ENCODE measurements at regions not wholly inside any gene's neighbourhood (a gene's known extent, or its start where the extent isn't known, plus 50 kb on each side); places are given as distances from the start of the nearest gene placed in this dataset.

DNA sequence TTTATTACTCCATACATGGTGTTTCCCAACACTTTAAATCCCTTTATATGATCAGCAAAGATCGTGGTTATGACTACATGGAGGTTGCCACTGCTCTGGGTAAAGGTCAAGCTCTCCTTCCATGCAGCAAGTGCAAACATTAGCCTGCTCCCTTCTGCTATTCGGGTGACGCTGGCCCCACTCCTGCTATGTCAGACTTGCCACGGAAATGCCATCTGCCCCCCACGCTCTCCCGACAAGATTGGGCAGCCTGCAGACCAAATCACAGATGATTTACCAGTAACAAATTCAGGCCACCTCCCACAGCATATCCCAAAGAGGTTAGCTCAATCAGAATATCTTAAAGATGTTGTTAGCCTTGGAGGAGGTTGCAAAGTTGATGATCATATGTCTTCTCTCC, 77.8 kb upstream of the MGMT start:
- no peak for DNase-seq (ENCODE audit: low read depth, low spot score)

GRCh38 chr10:129390147-129390546, 76.9 kb upstream of the MGMT start:
- DNase-seq (ENCODE audit: low read depth, low spot score) = no peak

DNA sequence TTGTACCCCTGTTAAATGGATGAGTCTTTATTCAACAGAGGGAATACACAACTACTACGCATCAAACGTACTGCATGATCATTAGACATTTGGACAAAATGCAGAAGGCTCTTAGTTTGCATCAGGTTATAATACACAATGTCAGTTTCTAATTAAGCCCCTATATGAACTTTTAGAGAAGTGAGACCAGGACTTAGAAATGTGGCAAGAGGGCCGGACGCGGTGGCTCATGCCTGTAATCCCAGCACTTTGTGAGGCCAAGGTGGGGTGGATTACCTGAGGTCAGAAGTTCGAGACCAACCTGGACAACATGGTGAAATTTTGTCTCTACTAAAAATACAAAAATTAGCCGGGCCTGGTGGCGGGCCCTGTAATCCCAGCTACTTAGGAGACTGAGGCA, 76.3 kb upstream of the MGMT start:
- DNase-seq (ENCODE audit: low read depth, low spot score) = no peak

DNA sequence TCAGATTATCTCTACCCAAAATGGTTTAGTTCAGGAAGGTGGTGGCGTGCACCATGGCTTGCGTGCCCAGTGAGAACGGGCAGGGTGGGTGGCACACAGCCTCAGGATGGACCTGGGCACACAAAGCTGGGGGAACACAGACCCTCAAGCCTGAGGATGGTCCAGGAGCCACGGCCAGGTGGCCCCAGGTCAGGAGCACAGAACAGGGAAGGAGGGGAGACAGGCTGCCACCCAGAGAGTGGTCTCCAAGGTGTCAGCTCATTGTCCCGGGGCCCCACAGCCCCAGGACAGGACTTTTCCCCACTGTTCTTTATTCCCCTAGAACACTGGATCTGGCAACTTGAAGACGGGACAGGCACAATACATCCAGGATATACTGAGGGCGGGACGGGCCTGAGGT, 75.6 kb upstream of the MGMT start:
- no peak for DNase-seq (ENCODE audit: low read depth, low spot score)

DNA sequence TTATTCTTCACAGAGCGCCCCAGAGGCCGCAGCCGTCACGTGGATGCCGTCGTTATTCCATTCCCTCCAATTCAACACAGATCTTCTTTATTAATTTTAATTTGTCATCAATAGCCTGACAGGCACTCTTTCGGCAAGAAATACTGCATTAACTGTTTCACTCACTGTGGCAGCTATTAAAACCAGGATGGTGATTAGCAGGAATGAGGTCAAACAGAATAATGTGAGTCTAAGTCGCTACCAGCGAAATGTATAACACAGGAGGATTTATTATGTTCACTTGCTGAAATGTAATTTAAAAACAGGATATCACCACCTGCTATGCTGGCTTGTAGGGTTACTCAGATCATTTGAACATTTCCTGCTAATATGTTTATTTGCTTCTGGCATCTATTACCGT, 74.2 kb upstream of the MGMT start:
- DNase-seq (ENCODE audit: low read depth, low spot score) = no peak

DNA sequence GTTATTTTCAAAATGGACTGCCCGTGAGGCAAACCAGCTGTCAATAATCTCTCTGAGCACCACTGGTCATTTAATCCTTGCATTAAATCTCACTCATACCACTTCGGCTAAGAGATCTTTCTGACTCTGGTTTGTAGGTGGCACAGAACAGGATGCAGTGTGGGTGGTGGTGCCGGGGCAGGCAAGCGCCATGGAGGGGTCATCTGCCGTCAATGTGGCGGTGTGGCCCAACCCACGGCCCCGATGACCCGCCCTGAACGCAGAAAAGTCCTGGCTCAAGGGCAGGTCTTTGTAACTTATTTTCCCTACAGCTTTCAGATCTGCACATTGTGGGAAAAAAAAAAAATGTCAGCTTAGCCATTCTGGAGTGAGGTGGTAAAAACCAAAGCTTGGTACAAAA, 73.2 kb upstream of the MGMT start:
- no peak for DNase-seq (ENCODE audit: low read depth, low spot score)

GRCh38 chr10:129394518-129395328, 72.3 kb upstream of the MGMT start:
- no peak for DNase-seq (ENCODE audit: low read depth, low spot score)

DNA sequence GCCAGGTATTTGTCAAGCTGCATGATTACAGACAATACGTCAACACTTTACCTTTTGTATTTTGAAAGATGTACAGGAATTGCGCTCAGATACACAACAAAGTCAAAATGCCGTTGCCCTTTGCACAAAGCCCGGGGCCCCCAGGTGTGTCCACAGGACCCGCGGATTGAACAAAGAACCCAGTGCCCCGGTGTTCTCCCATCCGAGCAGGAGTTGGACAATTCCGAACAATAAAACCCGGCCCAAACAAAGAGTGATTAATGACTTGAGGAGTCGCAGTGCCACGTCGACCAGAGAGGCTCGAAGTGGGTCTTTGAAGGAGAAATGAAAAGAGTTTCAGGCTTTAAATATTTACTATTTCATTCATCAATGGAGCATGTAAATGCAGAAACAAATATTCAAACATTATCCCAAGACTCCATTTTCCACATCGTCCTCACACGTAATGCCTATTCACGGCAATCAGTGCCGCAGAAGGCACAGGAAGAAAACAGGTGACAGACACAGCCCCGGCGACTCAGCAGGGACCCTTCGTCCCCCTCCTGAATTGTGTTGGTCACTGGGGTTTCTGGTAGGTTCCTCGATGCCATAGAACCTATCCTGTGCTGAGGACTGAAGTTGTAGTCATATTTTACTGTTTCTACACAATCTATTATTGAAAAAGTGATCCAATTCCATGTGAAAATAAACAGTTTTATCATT, 70.9 kb upstream of the MGMT start:
- DNase-seq (ENCODE audit: low read depth, low spot score) = no peak

DNA sequence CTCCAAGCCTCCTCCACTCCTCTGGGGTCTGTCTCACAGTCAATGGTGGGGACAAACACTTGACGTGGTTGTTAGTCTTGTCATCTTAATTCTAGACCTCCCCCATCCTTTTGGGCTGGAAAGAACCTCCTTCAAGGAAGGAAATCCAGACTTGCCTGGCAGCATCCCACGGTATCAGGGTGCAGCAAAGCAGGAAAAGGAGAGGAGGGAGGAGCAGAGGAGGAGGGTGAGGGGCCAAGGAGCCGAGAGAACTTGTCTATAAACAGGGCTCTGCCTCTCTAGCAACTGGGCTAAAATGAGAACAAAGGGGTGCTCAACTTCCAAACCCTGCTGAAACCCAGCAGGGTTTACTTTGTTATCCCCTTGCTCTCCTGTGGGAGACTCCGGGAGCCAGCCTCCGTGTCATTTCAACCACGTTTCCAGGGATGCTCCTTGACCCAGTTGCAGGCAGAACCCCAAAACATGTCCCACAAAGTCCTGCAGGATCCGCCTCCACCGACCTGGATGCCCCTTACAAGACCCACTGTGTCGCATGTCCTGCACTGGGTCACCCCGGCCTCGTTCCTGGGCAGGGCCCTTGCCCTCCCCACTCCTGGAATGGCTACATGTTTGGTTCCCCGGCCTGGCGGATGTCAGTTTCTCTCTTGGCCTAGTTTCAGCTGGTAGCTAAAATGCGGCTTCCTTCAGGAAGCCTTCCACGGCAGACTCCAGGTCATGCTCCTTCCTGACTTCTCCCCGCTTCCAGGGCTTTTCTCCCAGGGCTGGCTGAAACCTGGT, 69.7 kb upstream of the MGMT start:
- no peak for DNase-seq (ENCODE audit: low read depth, low spot score)

- DNase-seq (ENCODE audit: low read depth, low spot score) = no peak
Observed at GRCh38 chr10:129398711-129399141, 68.3 kb upstream of the MGMT start.

DNA sequence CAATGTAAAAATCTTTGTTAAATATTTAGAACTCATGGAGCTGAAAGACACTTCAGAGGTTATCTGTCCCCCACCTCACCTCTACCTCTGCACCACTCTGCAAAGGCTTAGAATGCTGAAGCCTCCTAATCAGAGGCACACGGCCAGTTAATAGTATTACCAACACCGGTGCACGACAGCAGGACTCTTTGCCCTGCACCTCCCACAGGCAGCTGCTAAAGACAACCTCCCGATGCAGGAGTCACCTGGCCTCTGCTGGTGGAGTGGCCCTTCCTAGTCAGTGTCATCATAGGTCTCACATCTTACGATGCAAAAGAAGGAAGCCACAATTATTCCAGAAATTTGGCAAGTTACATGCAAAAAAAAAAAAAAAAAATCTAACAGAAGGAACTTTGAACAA, 66.6 kb upstream of the MGMT start:
- no peak for DNase-seq (ENCODE audit: low read depth, low spot score)

DNA sequence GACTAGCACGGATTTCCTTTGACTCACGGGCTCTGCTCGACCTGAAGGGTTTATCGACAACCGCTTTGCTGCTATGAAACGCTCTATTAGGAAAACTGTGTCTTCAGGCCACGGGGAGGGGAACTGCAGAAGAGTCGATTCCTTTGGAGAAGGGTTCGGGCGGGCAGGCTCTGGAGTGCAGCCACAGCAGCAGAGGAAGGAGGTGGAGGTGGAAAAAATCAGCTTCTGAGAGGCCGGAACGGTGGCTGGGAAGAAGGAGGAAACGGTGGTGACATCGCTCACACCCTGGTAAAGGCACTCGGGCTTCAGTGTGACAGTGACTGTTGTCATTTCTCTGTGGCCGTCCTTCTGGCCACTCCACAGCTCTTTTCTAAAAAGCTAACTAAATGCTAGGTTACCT, 64.6 kb upstream of the MGMT start:
- no peak for DNase-seq (ENCODE audit: low read depth, low spot score)

DNA sequence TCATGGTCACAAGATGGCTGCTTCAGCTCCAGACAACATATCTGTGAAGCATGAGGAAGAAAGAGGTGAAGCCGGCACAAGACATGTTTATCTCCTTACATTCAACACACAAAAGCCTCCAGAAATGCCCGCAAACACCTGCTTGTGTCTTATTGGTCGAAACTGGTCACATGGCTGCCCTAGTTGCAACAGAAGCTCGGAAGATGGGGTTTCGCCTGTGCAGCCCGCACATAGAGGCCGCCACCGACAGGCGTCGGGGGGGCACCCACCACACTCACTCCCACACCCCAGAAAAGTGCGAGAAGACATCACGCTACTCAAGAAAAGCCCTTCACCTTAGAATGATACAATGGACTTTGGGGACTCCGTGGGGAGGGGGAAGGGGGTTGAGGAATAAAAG, 63.0 kb upstream of the MGMT start:
- DNase-seq (ENCODE audit: low read depth, low spot score) = no peak

DNA sequence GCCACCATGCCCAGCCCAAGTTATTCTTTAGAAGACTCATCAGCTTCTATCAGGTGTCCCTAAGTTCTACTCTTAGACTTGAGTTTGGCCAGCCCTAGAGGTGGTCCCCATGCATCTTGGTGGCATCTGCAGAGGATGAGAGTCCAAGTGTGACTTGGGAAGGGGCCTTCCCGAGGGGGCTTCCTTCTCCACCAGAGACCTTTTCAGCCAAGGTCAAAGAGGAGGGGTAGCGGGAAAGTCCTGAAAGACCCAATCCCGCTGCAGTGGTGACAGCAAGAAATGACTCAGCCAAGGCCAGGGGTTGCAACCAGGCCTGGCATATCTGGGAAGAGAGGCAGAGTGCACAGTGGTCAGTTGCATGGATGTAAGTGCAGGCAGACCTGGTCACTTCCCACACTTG, 61.7 kb upstream of the MGMT start:
- no peak for DNase-seq (ENCODE audit: low read depth, low spot score)

GRCh38 chr10:129410688-129411392, 56.2 kb upstream of the MGMT start:
- DNase-seq (ENCODE audit: low read depth, low spot score) = no peak

DNA sequence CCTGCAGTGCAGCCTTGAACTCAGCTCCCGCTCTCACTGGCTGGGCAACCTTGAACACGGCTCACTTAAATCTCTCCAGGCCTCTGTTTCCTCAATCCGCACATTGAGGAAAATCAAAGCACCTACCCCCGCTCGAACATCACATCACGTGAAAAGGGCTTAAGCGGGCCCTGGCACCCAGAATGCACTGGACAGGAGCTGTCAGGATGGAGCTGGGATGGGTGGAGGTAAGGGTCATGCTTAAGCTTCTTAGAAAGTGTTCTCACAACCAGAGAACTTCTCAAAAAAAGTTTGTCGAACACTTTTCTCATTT, 55.7 kb upstream of the MGMT start:
- no peak for DNase-seq (ENCODE audit: low read depth, low spot score)

DNA sequence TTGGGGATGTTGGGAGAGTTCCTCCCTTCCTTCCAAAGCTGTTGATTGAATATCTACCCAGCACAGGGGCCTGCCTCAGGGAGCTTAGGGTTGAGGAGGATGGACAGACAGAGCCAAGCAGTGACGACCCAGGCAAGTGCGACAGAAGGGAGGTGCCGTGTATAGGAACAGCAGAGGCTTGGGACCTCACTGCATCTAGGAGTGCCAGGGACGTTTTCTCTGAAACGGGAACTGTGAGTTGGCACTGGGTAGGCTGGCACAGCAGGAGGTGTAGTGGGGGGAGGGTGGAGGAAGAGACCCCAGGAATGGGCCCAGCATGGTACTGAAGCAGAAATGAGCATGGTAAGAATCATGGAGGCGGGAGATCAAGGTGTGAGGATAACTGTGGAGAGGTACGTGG, 55.3 kb upstream of the MGMT start:
- DNase-seq (ENCODE audit: low read depth, low spot score) = no peak

DNA sequence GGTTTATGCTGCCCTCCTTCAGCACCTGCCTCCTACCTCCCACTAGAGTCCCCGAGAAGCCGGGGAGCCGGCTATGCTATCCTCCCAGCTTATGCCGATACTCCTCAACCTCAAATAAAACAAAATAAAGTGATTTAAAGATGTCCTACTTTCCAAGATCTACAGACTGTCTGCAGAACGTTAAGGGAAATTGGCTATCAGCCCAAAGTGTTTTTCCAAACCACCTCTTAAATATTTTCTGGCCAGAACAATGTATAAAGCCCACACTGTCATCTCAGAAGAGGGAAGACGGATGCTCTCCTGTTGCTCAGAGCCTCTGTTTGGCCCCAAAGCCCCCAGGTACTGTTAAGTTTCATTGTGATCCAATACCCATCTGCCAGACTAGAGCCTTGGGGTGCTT, 54.0 kb upstream of the MGMT start:
- no peak for DNase-seq (ENCODE audit: low read depth, low spot score)

GRCh38 chr10:129415215-129416140, 51.6 kb upstream of the MGMT start:
- no peak for DNase-seq (ENCODE audit: low read depth, low spot score)

DNA sequence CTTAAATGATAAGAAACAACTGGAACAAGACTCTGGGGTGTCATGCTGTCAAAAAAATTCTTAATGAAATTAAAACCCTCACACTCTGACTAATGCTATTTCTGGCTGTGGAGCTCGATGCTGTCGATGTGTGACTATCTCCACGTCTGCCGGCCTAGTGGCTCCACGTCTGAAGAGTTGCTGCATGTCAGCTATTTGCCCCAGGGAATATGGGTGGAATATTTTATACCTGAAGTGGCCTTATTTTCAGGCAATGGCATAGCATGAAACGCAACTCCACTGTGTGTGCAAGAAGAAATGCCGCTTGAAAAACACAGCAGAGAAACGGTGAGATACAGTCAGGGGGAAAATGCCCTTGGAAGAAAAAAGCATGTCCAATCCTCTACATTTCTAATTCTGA, 50.9 kb upstream of the MGMT start:
- DNase-seq (ENCODE audit: low read depth, low spot score) = no peak

Data from ELF-1 (cell line).